AG04450 (cell line): ENCODE measurements at regions not wholly inside any gene's neighbourhood (a gene's known extent, or its start where the extent isn't known, plus 50 kb on each side); places are given as distances from the start of the nearest gene placed in this dataset.

ENCODE experiments used
- CTCF ChIA-PET: fragments of 300-600, 350-600 bp; formaldehyde crosslinking; extraction: SDS; loops from one replicate; lab custom pipeline; 2022; ENCODE audit warnings: antibody characterized with exemption, inconsistent platforms; lab: Charles Lee
- POLR2A ChIA-PET: fragments of 350-600 bp; formaldehyde crosslinking; extraction: SDS; loops from one replicate; lab custom pipeline; 2021; ENCODE audit warnings: antibody characterized with exemption, inconsistent platforms; lab: Yijun Ruan, JAX
- DNase-seq: peaks from one replicate; pipeline ENCODE4 v3.0.0-alpha.2; 2011; ENCODE audit warnings: low read depth, low spot score
- H3K27ac ChIP-seq: one replicate; pipeline ENCODE4 v1.5.1; 2012; ENCODE audit warnings: low read depth, low read length, control low read depth
- H3K27me3 ChIP-seq: one replicate; pipeline ENCODE4 v1.6.0; 2012; ENCODE audit warnings: low read length; ENCODE audit not compliant: control insufficient read depth, insufficient read depth
- H3K4me3 ChIP-seq: 2 replicates; pipeline ENCODE4 v1.5.1; 2011; ENCODE audit warnings: mild to moderate bottlenecking, low read depth, low read length, control low read depth
- H3K9me3 ChIP-seq: 2 replicates; pipeline ENCODE4 v1.5.1; 2012; ENCODE audit warnings: low read length; ENCODE audit not compliant: control insufficient read depth, insufficient read depth
- CTCF ChIP-seq: IDR thresholded peaks from 2 replicates; pipeline ENCODE4 v1.5.1; 2011; ENCODE audit warnings: low read depth, low read length, control low read depth, inconsistent platforms

- TF ChIP-seq CTCF = no peak
- POLR2A ChIA-PET = no interaction called here
These were observed 473.5 kb upstream of the MYT1L start for GRCh38 chr2:2804528-2804927.

GRCh38 chr2:2801458-2801857, 470.4 kb upstream of the MYT1L start:
- POLR2A ChIA-PET = no interaction called here
- no peaks in the 10 kb centered on the region for H3K27me3 ChIP-seq
- H3K4me3 ChIP-seq = no peak overlapping the region
- no peak for TF ChIP-seq CTCF
- H3K27ac ChIP-seq = no peak overlapping the region
- no peak for DNase-seq
- H3K9me3 ChIP-seq = peaks cover 52% of the 10 kb centered on the region
- CTCF ChIA-PET = no interaction called here

More at GRCh38 chr2:2804528-2804927, 473.5 kb upstream of the MYT1L start:
- Histone ChIP-seq H3K27me3 (no peaks in the 10 kb centered on the region), H3K27ac (no peak overlapping the region), H3K9me3 (peaks cover 61% of the 10 kb centered on the region), H3K4me3 (no peak overlapping the region)
- no peak for DNase-seq
- CTCF ChIA-PET = no interaction called here

GRCh38 chr2:2800697-2801096, 469.6 kb upstream of the MYT1L start:
- Histone ChIP-seq H3K9me3 (peaks cover 56% of the 10 kb centered on the region), H3K27me3 (no peaks in the 10 kb centered on the region), H3K27ac (no peak overlapping the region), H3K4me3 (no peak overlapping the region)
- CTCF ChIA-PET = no interaction called here
- TF ChIP-seq CTCF = no peak
- DNase-seq = no peak
- POLR2A ChIA-PET = no interaction called here

- Histone ChIP-seq H3K9me3 (peaks cover 56% of the 10 kb centered on the region), H3K27me3 (no peaks in the 10 kb centered on the region), H3K4me3 (no peak overlapping the region), H3K27ac (no peak overlapping the region)
- TF ChIP-seq CTCF = no peak
- POLR2A ChIA-PET = no interaction called here
- CTCF ChIA-PET = no interaction called here
- no peak for DNase-seq
These were observed 468.9 kb upstream of the MYT1L start for GRCh38 chr2:2800001-2800400.

GRCh38 chr2:2799151-2799697, 468.1 kb upstream of the MYT1L start:
- CTCF ChIA-PET = no interaction called here
- H3K4me3 ChIP-seq = no peak overlapping the region
- no peaks in the 10 kb centered on the region for H3K27me3 ChIP-seq
- H3K9me3 ChIP-seq = peaks cover 56% of the 10 kb centered on the region
- POLR2A ChIA-PET = no interaction called here
- no peak for TF ChIP-seq CTCF
- H3K27ac ChIP-seq = no peak overlapping the region
- no peak for DNase-seq
